B cell (primary cell): ENCODE measurements at regions not wholly inside any gene's neighbourhood (a gene's known extent, or its start where the extent isn't known, plus 50 kb on each side); places are given as distances from the start of the nearest gene placed in this dataset.

Source experiments
- EZH2 ChIP-seq: IDR thresholded peaks from 2 replicates; pipeline ENCODE4 v1.6.1; 2012; ENCODE audit warnings: borderline replicate concordance, low read depth, mild to moderate bottlenecking, moderate library complexity, low read length; ENCODE audit not compliant: insufficient read depth, poor library complexity, severe bottlenecking
- TF ChIP-seq, protein P1 (sequence below): fragments of 200-600 bp; IDR thresholded peaks from one replicate; pipeline ENCODE4 v1.8.0; 2022; ENCODE audit warnings: antibody characterized with exemption, mild to moderate bottlenecking

DNA sequence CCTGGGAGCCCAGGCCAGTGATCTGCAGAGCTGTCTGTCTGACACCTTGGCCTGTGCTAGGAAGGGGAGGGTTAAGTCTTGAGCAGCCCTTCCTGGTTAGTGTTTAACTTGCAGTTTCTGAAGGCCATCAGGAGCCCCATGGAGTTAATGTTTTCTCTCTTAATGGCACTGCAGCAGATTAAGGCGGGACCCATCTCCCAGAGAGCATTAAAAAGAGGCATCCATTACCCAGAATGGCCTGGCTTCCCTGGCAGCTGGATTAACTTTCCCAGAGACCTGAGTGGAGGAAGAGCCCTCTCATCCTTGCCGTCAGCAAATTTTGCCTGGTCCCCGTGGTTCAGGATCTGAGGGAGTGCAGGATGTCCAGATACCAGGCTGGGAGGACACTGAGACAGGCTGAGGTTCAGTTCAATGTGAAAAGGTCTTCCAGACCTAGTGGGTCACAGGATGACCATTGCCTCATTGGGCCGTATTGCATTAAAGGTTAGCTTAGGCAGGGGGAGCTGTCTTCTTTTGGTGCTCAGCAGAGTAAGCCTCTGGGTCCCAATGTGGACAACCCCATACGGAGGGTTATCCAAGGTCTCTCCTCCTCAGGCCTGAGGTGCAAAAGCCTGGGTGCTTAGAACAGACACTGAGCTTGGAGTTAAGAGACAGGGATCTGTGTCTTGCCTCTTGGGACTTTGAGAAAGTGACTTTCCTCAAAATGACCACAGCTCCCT, 522.6 kb downstream of the PTPRU start:
- TF ChIP-seq, protein P1, sequence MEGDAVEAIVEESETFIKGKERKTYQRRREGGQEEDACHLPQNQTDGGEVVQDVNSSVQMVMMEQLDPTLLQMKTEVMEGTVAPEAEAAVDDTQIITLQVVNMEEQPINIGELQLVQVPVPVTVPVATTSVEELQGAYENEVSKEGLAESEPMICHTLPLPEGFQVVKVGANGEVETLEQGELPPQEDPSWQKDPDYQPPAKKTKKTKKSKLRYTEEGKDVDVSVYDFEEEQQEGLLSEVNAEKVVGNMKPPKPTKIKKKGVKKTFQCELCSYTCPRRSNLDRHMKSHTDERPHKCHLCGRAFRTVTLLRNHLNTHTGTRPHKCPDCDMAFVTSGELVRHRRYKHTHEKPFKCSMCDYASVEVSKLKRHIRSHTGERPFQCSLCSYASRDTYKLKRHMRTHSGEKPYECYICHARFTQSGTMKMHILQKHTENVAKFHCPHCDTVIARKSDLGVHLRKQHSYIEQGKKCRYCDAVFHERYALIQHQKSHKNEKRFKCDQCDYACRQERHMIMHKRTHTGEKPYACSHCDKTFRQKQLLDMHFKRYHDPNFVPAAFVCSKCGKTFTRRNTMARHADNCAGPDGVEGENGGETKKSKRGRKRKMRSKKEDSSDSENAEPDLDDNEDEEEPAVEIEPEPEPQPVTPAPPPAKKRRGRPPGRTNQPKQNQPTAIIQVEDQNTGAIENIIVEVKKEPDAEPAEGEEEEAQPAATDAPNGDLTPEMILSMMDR: no peak
- TF ChIP-seq EZH2: no peak
